ENCODE measurements at regions not wholly inside any gene's neighbourhood (a gene's known extent, or its start where the extent isn't known, plus 50 kb on each side); places are given as distances from the start of the nearest gene placed in this dataset.

GRCh38 chr6:147054871-147055270 is 149.3 kb upstream of the STXBP5 start:
- no peak for DNase-seq (ENCODE audit: low read depth, low spot score)
- CTCF ChIA-PET: no interaction called here
- POLR2A ChIA-PET: no interaction called here
- H3K4me3 ChIP-seq (ENCODE audit: low read depth, low read length): no peak overlapping the region
- TF ChIP-seq CTCF (IDR thresholded peaks at IDR 0.05; ENCODE audit: insufficient read depth, low read length, missing control alignments): no peak

GRCh38 chr6:147055821-147056392 is 148.3 kb upstream of the STXBP5 start:
- TF ChIP-seq CTCF (IDR thresholded peaks at IDR 0.05; ENCODE audit: insufficient read depth, low read length, missing control alignments): no peak
- H3K4me3 ChIP-seq (ENCODE audit: low read depth, low read length): no peak overlapping the region
- POLR2A ChIA-PET: no interaction called here
- no peak for DNase-seq (ENCODE audit: low read depth, low spot score)
- CTCF ChIA-PET: interaction anchor here (0.6 kb wide), 1 partner anchor 299 kb away, joined by 3 read pairs; no protein-coding TSS in a partner anchor

GRCh38 chr6:147057188-147057587 is 147.0 kb upstream of the STXBP5 start:
- TF ChIP-seq CTCF (IDR thresholded peaks at IDR 0.05; ENCODE audit: insufficient read depth, low read length, missing control alignments): no peak
- ChIA-PET CTCF (interaction anchor here (1.0 kb wide), 1 partner anchor 19 kb away, joined by 4 read pairs; no protein-coding TSS in a partner anchor), POLR2A (no interaction called here)
- H3K4me3 ChIP-seq (ENCODE audit: low read depth, low read length): no peak overlapping the region
- DNase-seq (ENCODE audit: low read depth, low spot score): no peak

GRCh38 chr6:147057705-147058342 is 146.4 kb upstream of the STXBP5 start:
- ChIA-PET CTCF (interaction anchor here (1.0 kb wide), 2 partner anchors 10 to 20 kb away, joined by 3 to 4 read pairs; no protein-coding TSS in a partner anchor), POLR2A (no interaction called here)
- H3K4me3 ChIP-seq (ENCODE audit: low read depth, low read length): no peak overlapping the region
- no peak for DNase-seq (ENCODE audit: low read depth, low spot score)
- no peak for TF ChIP-seq CTCF (IDR thresholded peaks at IDR 0.05; ENCODE audit: insufficient read depth, low read length, missing control alignments)

GRCh38 chr6:147058786-147059385 is 145.3 kb upstream of the STXBP5 start:
- TF ChIP-seq CTCF (IDR thresholded peaks at IDR 0.05; ENCODE audit: insufficient read depth, low read length, missing control alignments): no peak
- CTCF ChIA-PET: interaction anchor here (1.0 kb wide), 1 partner anchor 11 kb away, joined by 3 read pairs; no protein-coding TSS in a partner anchor
- POLR2A ChIA-PET: no interaction called here

GRCh38 chr6:147060636-147061035 is 143.6 kb upstream of the STXBP5 start:
- ChIA-PET CTCF (no interaction called here), POLR2A (no interaction called here)
- no peak for TF ChIP-seq CTCF (IDR thresholded peaks at IDR 0.05; ENCODE audit: insufficient read depth, low read length, missing control alignments)
- no peak for DNase-seq (ENCODE audit: low read depth, low spot score)
- no peak overlapping the region for H3K4me3 ChIP-seq (ENCODE audit: low read depth, low read length)

More at GRCh38 chr6:147058786-147059385, 145.3 kb upstream of the STXBP5 start:
- DNase-seq (ENCODE audit: low read depth, low spot score): no peak
- no peak overlapping the region for H3K4me3 ChIP-seq (ENCODE audit: low read depth, low read length)

Measured in AG04449 (cell line).